Neuronal stem cell (in vitro differentiated cells): ENCODE measurements at regions not wholly inside any gene's neighbourhood (a gene's known extent, or its start where the extent isn't known, plus 50 kb on each side); places are given as distances from the start of the nearest gene placed in this dataset.

Experiments used
- DNase-seq: peaks from one replicate; pipeline ENCODE4 v3.0.0-alpha.2; 2013; ENCODE audit warnings: low spot score
- H2AFZ ChIP-seq: one replicate; pipeline ENCODE4 v1.6.1; 2013; ENCODE audit warnings: mild to moderate bottlenecking, low read length, inconsistent platforms
- H2AK5ac ChIP-seq: 2 replicates; pipeline ENCODE4 v1.6.1; 2013; ENCODE audit warnings: low read depth, mild to moderate bottlenecking, inconsistent platforms, low read length, moderate library complexity, mixed read lengths
- H2BK120ac ChIP-seq: 2 replicates; pipeline ENCODE4 v1.6.1; 2013; ENCODE audit warnings: low read depth, mild to moderate bottlenecking, inconsistent platforms, low read length, moderate library complexity, mixed read lengths
- H2BK12ac ChIP-seq: one replicate; pipeline ENCODE4 v1.6.1; 2013; ENCODE audit warnings: low read length, inconsistent platforms
- H2BK15ac ChIP-seq: 2 replicates; pipeline ENCODE4 v1.6.1; 2013; ENCODE audit warnings: mild to moderate bottlenecking, low read length, inconsistent platforms, mixed read lengths
- H2BK5ac ChIP-seq: one replicate; pipeline ENCODE4 v1.6.1; 2013; ENCODE audit warnings: inconsistent platforms, mild to moderate bottlenecking, low read length, moderate library complexity
- H3K14ac ChIP-seq: one replicate; pipeline ENCODE4 v1.6.1; 2013; ENCODE audit warnings: low read length, inconsistent platforms
- H3K18ac ChIP-seq: 2 replicates; pipeline ENCODE4 v1.6.1; 2013; ENCODE audit warnings: low read length, inconsistent platforms
- H3K23ac ChIP-seq: 2 replicates; pipeline ENCODE4 v1.6.1; 2013; ENCODE audit warnings: low read depth, mild to moderate bottlenecking, mixed read lengths, low read length, inconsistent platforms; ENCODE audit not compliant: poor library complexity
- H3K27ac ChIP-seq: replicated peaks from 3 replicates; pipeline ENCODE4 v1.5.1; 2013; ENCODE audit warnings: low read length, inconsistent platforms
- H3K27me3 ChIP-seq, 3 experiments: 2 replicates each; pipeline ENCODE4 v1.6.1; 2013; ENCODE audit warnings: low read length in 3 of 3, mild to moderate bottlenecking in 2 of 3, inconsistent platforms in 1 of 3, low read depth in 1 of 3, mixed read lengths in 1 of 3, moderate library complexity in 1 of 3; ENCODE audit not compliant: control insufficient read depth in 3 of 3, insufficient read depth in 3 of 3
- H3K36me3 ChIP-seq, 2 donors: replicated peaks in 1 of 2; 2 replicates each; pipeline ENCODE4 v1.6.1; 2013; ENCODE audit warnings: low read length in 2 of 2; ENCODE audit not compliant: control insufficient read depth in 2 of 2, insufficient read depth in 2 of 2
- H3K4ac ChIP-seq: 2 replicates; pipeline ENCODE4 v1.6.1; 2013; ENCODE audit warnings: inconsistent platforms, mild to moderate bottlenecking, low read length, moderate library complexity
- H3K4me1 ChIP-seq, 2 donors: 1 replicate in 1 of 2; 2 replicates in 1 of 2; pipeline ENCODE4 v1.6.1; 2013; ENCODE audit warnings: low read length in 2 of 2, low read depth in 1 of 2; ENCODE audit not compliant: control insufficient read depth in 2 of 2, insufficient read depth in 1 of 2
- H3K4me2 ChIP-seq: one replicate; pipeline ENCODE4 v1.6.1; 2013; ENCODE audit warnings: mild to moderate bottlenecking, low read length, inconsistent platforms; ENCODE audit not compliant: insufficient read depth, poor library complexity, severe bottlenecking
- H3K4me3 ChIP-seq, 2 donors: 2 replicates each; pipeline ENCODE4 v1.5.1; 2013; ENCODE audit warnings: low read length in 2 of 2, mild to moderate bottlenecking in 2 of 2, inconsistent platforms in 1 of 2, moderate library complexity in 1 of 2
- H3K79me1 ChIP-seq: one replicate; pipeline ENCODE4 v1.6.1; 2013; ENCODE audit warnings: low read depth, mild to moderate bottlenecking, inconsistent platforms, low read length, moderate library complexity
- H3K9ac ChIP-seq: one replicate; pipeline ENCODE4 v1.6.1; 2013; ENCODE audit warnings: mild to moderate bottlenecking, low read depth, low read length, inconsistent platforms; ENCODE audit not compliant: poor library complexity
- H3K9me3 ChIP-seq, 2 donors: replicated peaks in 1 of 2; 2 replicates each; pipeline versions ENCODE3 to v1.6.1; 2013; ENCODE audit warnings: low read length in 2 of 2, mild to moderate bottlenecking in 2 of 2, inconsistent platforms in 1 of 2, low read depth in 1 of 2, mixed read lengths in 1 of 2, moderate library complexity in 1 of 2; ENCODE audit not compliant: control insufficient read depth in 2 of 2, insufficient read depth in 1 of 2
- H4K8ac ChIP-seq: one replicate; pipeline ENCODE4 v1.6.1; 2013; ENCODE audit warnings: low read depth, mild to moderate bottlenecking, inconsistent platforms, low read length, moderate library complexity
- H4K91ac ChIP-seq: one replicate; pipeline ENCODE4 v1.6.1; 2013; ENCODE audit warnings: low read length, low read depth, mild to moderate bottlenecking, inconsistent platforms; ENCODE audit not compliant: poor library complexity
- WGBS, 2 donors: extraction: QIAGEN DNeasy Blood & Tissue Kit; methylation state at CpG; one replicate each; pipeline ENCODE4 v1.1.7; 2013; ENCODE audit warnings: missing lambda C conversion rate in 2 of 2, mixed read lengths in 1 of 2; ENCODE audit not compliant: insufficient read length in 2 of 2, insufficient replicate concordance in 1 of 2; ENCODE audit errors: extremely low coverage in 2 of 2; 5-methylcytosine and 5-hydroxymethylcytosine counted together

DNA sequence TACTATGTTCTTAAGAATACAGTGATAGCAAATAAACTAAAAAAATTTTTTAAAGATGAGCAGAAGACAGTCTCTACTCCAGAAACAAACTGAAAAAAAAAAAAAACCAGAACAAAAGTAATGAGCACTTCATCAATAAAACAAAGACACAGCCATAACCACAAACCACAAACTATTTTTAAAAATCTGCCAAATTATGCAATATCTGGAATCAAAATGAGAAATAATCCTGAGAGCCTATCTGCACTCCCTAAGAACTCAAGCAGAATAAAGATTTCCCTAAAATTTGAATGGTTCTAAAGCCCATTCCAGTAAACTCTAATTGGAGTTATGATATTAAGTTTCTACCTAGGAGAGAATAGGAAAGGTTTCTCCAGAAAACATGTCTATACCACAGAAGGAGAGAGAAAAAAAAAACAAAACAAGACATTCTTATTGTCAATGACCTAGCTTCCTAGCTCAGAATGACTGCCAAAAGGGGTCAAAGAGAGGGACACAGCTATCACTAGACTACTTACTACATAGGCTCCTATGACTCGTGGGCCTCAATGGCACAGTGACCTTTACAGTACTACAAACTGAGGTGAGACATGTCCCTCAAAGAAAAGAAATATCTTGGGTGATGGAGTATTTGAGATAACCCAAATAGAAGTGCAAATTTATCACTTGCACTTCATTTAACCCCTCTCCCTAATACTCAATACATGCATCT is 262.8 kb downstream of the ZEB2 start:
- no peaks in the 10 kb centered on the region for H3K36me3 ChIP-seq
- no peak overlapping the region for H2BK12ac ChIP-seq
- no peak overlapping the region for H3K4me2 ChIP-seq
- no peaks in the 10 kb centered on the region for H3K4me1 ChIP-seq
- H2BK15ac ChIP-seq, result no peak overlapping the region
- no CpG with 5 or more reads among the region's 1 CpG for WGBS, 2 donors
- H3K27me3 ChIP-seq, result no peaks in the 10 kb centered on the region
- no peak overlapping the region for H3K4ac ChIP-seq
- no peak overlapping the region for H2BK5ac ChIP-seq
- no peak overlapping the region for H3K4me3 ChIP-seq
- no peak overlapping the region for H2BK120ac ChIP-seq
- H3K9ac ChIP-seq, result no peak overlapping the region
- no peak overlapping the region for H3K18ac ChIP-seq
- no peak overlapping the region for H3K27ac ChIP-seq
- DNase-seq, result no peak
- no peak overlapping the region for H2AFZ ChIP-seq
- no peak overlapping the region for H2AK5ac ChIP-seq
- H4K8ac ChIP-seq, result no peak overlapping the region
- no peak overlapping the region for H4K91ac ChIP-seq
- peaks cover 9 to 48% of the 10 kb centered on the region in 2 donors for H3K9me3 ChIP-seq
- H3K14ac ChIP-seq, result no peak overlapping the region
- no peak overlapping the region for H3K23ac ChIP-seq
- no peaks in the 10 kb centered on the region for H3K79me1 ChIP-seq

DNA sequence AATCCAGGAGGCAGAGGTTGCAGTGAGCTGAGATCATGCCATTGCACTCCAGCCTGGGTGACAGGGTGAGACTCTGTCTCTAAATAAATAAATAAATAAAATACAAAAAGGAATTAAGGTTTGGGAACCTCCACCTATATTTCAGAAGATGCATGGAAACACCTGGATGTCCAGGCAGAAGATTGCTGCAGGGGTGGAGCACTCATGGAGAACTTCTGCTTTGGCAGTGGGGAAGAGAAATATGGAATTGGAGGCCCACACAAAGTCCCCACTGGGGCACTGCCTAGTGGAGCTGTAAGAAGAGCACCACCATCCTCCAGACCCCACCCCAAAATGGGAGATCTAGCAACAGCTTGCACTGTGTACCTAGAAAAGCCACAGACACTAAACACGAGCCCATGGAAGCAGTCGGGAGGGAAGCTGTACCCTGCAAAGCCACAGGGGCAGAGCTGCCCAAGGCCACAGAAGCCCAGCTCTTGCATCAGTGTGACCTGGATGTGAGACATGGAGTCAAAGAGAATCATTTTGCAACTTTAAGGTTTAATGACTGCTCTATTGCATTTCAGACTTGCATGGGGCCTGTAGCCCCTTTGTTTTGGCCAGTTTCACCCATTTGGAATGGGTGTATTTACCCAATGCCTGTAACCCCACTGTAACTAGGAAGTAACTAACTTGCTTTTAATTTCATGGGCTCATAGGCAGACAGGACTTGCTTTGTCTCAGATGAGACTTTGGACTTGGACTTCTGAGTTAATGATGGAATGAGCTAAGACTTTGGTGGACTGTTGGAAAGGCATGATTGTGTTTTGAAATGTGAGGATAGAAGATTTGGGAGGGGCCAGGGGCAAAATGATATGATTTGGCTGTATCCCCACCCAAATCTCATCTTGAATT is 265.3 kb downstream of the ZEB2 start:
- Histone ChIP-seq H4K8ac (no peak overlapping the region), H3K18ac (no peak overlapping the region), H3K4me2 (no peak overlapping the region), H2BK5ac (no peak overlapping the region), H2AFZ (no peak overlapping the region), H3K4me3 (no peak overlapping the region), H3K9me3 (peaks cover 9 to 52% of the 10 kb centered on the region in 2 donors), H4K91ac (no peak overlapping the region), H3K27ac (no peak overlapping the region), H3K23ac (no peak overlapping the region), H3K79me1 (no peaks in the 10 kb centered on the region), H2BK120ac (no peak overlapping the region), H3K14ac (no peak overlapping the region), H3K27me3 (no peaks in the 10 kb centered on the region), H2BK12ac (no peak overlapping the region), H2AK5ac (no peak overlapping the region), H3K36me3 (no peaks in the 10 kb centered on the region), H2BK15ac (no peak overlapping the region), H3K4ac (no peak overlapping the region), H3K4me1 (no peaks in the 10 kb centered on the region), H3K9ac (no peak overlapping the region)
- no CpG with 5 or more reads among the region's 2 CpGs for WGBS, 2 donors
- DNase-seq, result no peak

- H3K27ac ChIP-seq, result no peak overlapping the region
- H4K8ac ChIP-seq, result no peak overlapping the region
- no peak overlapping the region for H2AFZ ChIP-seq
- no peak overlapping the region for H2AK5ac ChIP-seq
- no peak overlapping the region for H4K91ac ChIP-seq
- peaks cover 9 to 55% of the 10 kb centered on the region in 2 donors for H3K9me3 ChIP-seq
- no peaks in the 10 kb centered on the region for H3K27me3 ChIP-seq
- WGBS, 2 donors, result no CpG with 5 or more reads among the region's 4 CpGs
- no peak overlapping the region for H3K9ac ChIP-seq
- H2BK5ac ChIP-seq, result no peak overlapping the region
- H2BK120ac ChIP-seq, result no peak overlapping the region
- no peak overlapping the region for H3K4me2 ChIP-seq
- H3K79me1 ChIP-seq, result no peaks in the 10 kb centered on the region
- H2BK12ac ChIP-seq, result no peak overlapping the region
- no peak overlapping the region for H3K4me3 ChIP-seq
- no peak overlapping the region for H3K14ac ChIP-seq
- DNase-seq, result no peak
- no peaks in the 10 kb centered on the region for H3K4me1 ChIP-seq
- H3K18ac ChIP-seq, result no peak overlapping the region
- H3K36me3 ChIP-seq, result no peaks in the 10 kb centered on the region
- no peak overlapping the region for H2BK15ac ChIP-seq
- no peak overlapping the region for H3K4ac ChIP-seq
- H3K23ac ChIP-seq, result no peak overlapping the region
Measured at GRCh38 chr2:144253743-144254142, 266.2 kb downstream of the ZEB2 start.

DNA sequence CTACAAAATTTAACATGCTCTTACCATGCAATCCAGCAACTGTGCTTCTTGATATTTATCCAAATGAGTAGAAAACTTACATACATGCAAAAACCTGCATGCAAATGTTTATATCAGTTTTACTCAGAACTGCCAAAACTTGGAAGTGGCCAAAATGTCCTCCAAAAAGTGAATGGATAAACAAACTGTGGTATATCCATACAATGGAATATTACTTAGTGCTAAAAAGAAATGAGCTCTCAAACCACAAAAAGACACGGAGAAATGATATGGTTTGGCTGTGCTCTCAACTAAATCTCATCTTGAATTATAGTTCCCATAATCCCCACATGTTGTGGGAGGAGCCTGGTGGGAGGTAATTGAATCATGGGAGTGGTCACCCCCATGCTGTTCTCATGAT is 267.2 kb downstream of the ZEB2 start:
- Histone ChIP-seq H3K18ac (no peak overlapping the region), H2AK5ac (no peak overlapping the region), H2AFZ (no peak overlapping the region), H3K27me3 (no peaks in the 10 kb centered on the region), H3K23ac (no peak overlapping the region), H3K4me1 (no peaks in the 10 kb centered on the region), H4K8ac (no peak overlapping the region), H3K14ac (no peak overlapping the region), H3K9me3 (peaks cover 9 to 46% of the 10 kb centered on the region in 2 donors), H2BK12ac (no peak overlapping the region), H3K79me1 (no peaks in the 10 kb centered on the region), H2BK15ac (no peak overlapping the region), H3K4me3 (no peak overlapping the region), H2BK120ac (no peak overlapping the region), H3K4me2 (no peak overlapping the region), H3K9ac (no peak overlapping the region), H3K4ac (no peak overlapping the region), H3K27ac (no peak overlapping the region), H4K91ac (no peak overlapping the region), H2BK5ac (no peak overlapping the region), H3K36me3 (no peaks in the 10 kb centered on the region)
- no CpG with 5 or more reads among the region's 1 CpG for WGBS, 2 donors
- DNase-seq, result no peak
